HFF-Myc (cell line): ENCODE measurements at regions not wholly inside any gene's neighbourhood (a gene's known extent, or its start where the extent isn't known, plus 50 kb on each side); places are given as distances from the start of the nearest gene placed in this dataset.
"Not testable (repeated sequence)": the region's sequence is repeated elsewhere in the genome, so short reads cannot be mapped to it uniquely, and the experiment has no call there.

Source experiments
- DNase-seq: peaks from one replicate; pipeline ENCODE4 v3.0.0-alpha.2; 2011; ENCODE audit warnings: low read depth; ENCODE audit errors: extremely low read depth
- H3K4me3 ChIP-seq: replicated peaks from 2 replicates; pipeline ENCODE4 v1.5.1; 2011; ENCODE audit warnings: low read depth, mild to moderate bottlenecking, control low read depth, low read length
- CTCF ChIP-seq: IDR thresholded peaks from 2 replicates; pipeline ENCODE4 v1.5.1; 2012; ENCODE audit warnings: mild to moderate bottlenecking, low read depth, low read length, control low read depth; ENCODE audit errors: missing control alignments

- no peak overlapping the region for H3K4me3 ChIP-seq
- DNase-seq: no peak
- no peak for TF ChIP-seq CTCF
These were observed 116.0 kb upstream of the HSFY2 start for GRCh38 chrY:18889548-18889947.

GRCh38 chrY:18884748-18885147 is 111.2 kb upstream of the HSFY2 start:
- H3K4me3 ChIP-seq: no peak overlapping the region
- no peak for DNase-seq
- no peak for TF ChIP-seq CTCF

- H3K4me3 ChIP-seq, DNase-seq: not testable (repeated sequence)
These were observed 95.6 kb upstream of the HSFY2 start for GRCh38 chrY:18869145-18869544.

- H3K4me3 ChIP-seq, DNase-seq: not testable (repeated sequence)
These were observed 93.5 kb upstream of the HSFY2 start for GRCh38 chrY:18866887-18867551.

- H3K4me3 ChIP-seq: not testable (repeated sequence)
These were observed 87.3 kb upstream of the HSFY2 start for GRCh38 chrY:18860856-18861255.

GRCh38 chrY:18858484-18859191 is 85.1 kb upstream of the HSFY2 start:
- not testable (repeated sequence) for DNase-seq, H3K4me3 ChIP-seq

More at GRCh38 chrY:18860856-18861255, 87.3 kb upstream of the HSFY2 start:
- not testable (repeated sequence) for DNase-seq

GRCh38 chrY:18855184-18855583 is 81.6 kb upstream of the HSFY2 start:
- DNase-seq, H3K4me3 ChIP-seq: not testable (repeated sequence)

- DNase-seq, H3K4me3 ChIP-seq: not testable (repeated sequence)
These were observed 79.8 kb upstream of the HSFY2 start for GRCh38 chrY:18853323-18853722.

- DNase-seq, H3K4me3 ChIP-seq: not testable (repeated sequence)
These were observed 63.1 kb upstream of the HSFY2 start for GRCh38 chrY:18836643-18837042.
